ENCODE measurements at regions not wholly inside any gene's neighbourhood (a gene's known extent, or its start where the extent isn't known, plus 50 kb on each side); places are given as distances from the start of the nearest gene placed in this dataset.
"Not testable (repeated sequence)": the region's sequence is repeated elsewhere in the genome, so short reads cannot be mapped to it uniquely, and the experiment has no call there.

DNA sequence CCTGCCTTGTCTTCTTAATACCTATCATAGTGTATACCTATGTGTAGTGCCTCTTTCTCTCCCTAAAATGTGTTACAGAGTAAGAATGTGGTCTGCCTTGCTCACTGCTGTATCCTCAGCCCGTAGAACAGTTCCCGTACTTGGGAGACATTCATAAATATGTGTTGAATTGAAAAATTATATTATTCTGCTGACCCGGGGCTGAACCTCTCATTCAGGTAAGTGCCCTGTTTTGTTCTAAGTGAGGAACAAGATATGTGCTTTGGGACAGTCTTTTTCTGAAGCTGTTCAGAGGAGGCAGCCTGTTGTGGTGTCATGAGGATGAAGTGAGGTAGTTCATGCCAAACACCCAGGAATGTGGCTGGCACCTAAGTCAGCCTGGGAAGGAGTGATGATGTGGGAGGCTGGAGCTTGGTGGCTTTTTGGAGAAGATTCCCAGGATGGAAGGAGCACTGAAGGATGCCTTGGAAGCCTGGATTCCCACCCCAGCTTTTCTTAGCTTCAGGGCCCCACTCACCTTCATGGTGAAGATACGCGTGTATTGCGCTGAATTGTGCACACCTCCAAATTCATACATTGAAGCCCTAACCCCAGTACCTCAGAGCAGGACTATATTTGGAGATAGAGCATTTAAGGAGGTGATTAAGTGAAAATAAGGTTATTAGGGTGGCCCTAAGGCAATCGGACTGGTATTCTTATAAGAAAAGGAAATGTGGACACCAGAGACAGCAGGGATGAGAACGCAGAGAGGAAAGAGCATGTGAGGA, 166.3 kb downstream of the DDX1 start:
- no peak for ATAC-seq
- Histone ChIP-seq H3K27me3 (no peaks in the 10 kb centered on the region), H3K9me3 (no peaks in the 10 kb centered on the region), H3K36me3 (no peaks in the 10 kb centered on the region), H3K4me3 (no peak overlapping the region), H3K27ac (no peak overlapping the region), H3K4me1 (peaks cover 0 to 11% (median 4%) of the 10 kb centered on the region in 4 donors)
- WGBS (ENCODE audit: insufficient coverage, low coverage, low lambda C conversion rate, missing lambda C conversion rate), result 92% methylated on average over 8 of the region's 8 CpGs
- intact Hi-C loops (cut with DNase I), result no loop called here
- no peak for DNase-seq
- TF ChIP-seq, protein P1, sequence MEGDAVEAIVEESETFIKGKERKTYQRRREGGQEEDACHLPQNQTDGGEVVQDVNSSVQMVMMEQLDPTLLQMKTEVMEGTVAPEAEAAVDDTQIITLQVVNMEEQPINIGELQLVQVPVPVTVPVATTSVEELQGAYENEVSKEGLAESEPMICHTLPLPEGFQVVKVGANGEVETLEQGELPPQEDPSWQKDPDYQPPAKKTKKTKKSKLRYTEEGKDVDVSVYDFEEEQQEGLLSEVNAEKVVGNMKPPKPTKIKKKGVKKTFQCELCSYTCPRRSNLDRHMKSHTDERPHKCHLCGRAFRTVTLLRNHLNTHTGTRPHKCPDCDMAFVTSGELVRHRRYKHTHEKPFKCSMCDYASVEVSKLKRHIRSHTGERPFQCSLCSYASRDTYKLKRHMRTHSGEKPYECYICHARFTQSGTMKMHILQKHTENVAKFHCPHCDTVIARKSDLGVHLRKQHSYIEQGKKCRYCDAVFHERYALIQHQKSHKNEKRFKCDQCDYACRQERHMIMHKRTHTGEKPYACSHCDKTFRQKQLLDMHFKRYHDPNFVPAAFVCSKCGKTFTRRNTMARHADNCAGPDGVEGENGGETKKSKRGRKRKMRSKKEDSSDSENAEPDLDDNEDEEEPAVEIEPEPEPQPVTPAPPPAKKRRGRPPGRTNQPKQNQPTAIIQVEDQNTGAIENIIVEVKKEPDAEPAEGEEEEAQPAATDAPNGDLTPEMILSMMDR (IDR thresholded peaks at IDR 0.05), result no peak
- no peak for TF ChIP-seq POLR2A (IDR thresholded peaks at IDR 0.05)

DNA sequence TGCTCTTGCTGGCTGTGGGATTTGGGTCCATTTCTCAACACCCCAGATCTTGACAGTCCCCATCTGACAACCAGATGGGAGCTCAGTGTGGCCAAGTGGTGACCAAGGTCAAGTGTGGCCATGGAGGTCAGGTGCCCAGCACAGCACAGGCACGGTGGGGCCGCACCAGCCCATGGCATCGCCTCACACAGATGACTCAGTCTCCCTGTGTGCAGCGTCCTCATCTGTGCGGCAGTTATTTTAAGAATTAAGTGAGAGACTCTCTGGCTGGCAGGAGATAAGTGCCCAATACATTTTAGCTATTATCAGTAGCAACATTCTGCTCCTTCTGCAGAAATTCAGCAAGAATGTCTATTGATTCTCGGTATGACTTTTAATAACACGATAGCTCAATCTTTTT, 167.2 kb downstream of the DDX1 start:
- Histone ChIP-seq H3K27ac (no peak overlapping the region), H3K36me3 (no peaks in the 10 kb centered on the region), H3K4me1 (peaks cover 0 to 14% (median 4%) of the 10 kb centered on the region in 4 donors), H3K27me3 (no peaks in the 10 kb centered on the region), H3K4me3 (no peak overlapping the region), H3K9me3 (no peaks in the 10 kb centered on the region)
- DNase-seq (no peak), ATAC-seq (no peak)
- WGBS (ENCODE audit: insufficient coverage, low coverage, low lambda C conversion rate, missing lambda C conversion rate), result 95% methylated on average over 7 of the region's 7 CpGs
- no peak for TF ChIP-seq POLR2A (IDR thresholded peaks at IDR 0.05)
- intact Hi-C loops (cut with DNase I), result no loop called here

GRCh38 chr2:15759385-15759784, 167.7 kb downstream of the DDX1 start:
- H3K27ac ChIP-seq, result no peak overlapping the region
- H3K36me3 ChIP-seq, result no peaks in the 10 kb centered on the region
- no peaks in the 10 kb centered on the region for H3K9me3 ChIP-seq
- H3K4me1 ChIP-seq, result peaks cover 0 to 14% (median 4%) of the 10 kb centered on the region in 4 donors
- ATAC-seq (no peak), DNase-seq (no peak)
- intact Hi-C loops (cut with DNase I), result no loop called here
- no peaks in the 10 kb centered on the region for H3K27me3 ChIP-seq
- no peak for TF ChIP-seq POLR2A (IDR thresholded peaks at IDR 0.05)
- TF ChIP-seq, protein P1 (IDR thresholded peaks at IDR 0.05), result no peak
- no peak overlapping the region for H3K4me3 ChIP-seq
- WGBS (ENCODE audit: insufficient coverage, low coverage, low lambda C conversion rate, missing lambda C conversion rate), result 71% methylated on average over 1 of the region's 1 CpG

DNA sequence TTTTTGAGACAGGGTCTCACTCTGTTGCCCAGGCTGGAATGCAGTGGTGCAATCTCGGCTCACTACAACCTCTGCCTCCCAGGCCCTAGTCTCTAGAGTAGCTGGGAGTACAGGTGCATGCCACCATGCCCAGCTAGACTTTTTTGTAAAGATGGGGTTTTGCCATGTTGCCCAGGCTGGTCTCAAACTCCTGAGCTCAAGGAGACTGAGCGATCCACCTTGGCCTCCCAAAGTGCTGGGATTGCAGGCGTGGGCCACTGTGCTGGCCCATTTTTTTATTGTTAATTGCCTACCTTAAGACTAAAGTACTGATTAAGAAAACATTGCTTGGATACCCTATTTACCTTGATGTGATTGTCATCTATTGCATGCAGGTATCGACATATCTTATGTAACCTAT, 168.1 kb downstream of the DDX1 start:
- ATAC-seq; H3K27me3 ChIP-seq; DNase-seq; H3K36me3 ChIP-seq; H3K9me3 ChIP-seq; H3K4me3 ChIP-seq; H3K27ac ChIP-seq; intact Hi-C loops (cut with DNase I): not testable (repeated sequence)
- H3K4me1 ChIP-seq, result peaks cover 0 to 14% (median 4%) of the 10 kb centered on the region in 4 donors
- 39% methylated on average over 4 of the region's 4 CpGs for WGBS (ENCODE audit: insufficient coverage, low coverage, low lambda C conversion rate, missing lambda C conversion rate)

GRCh38 chr2:15760232-15760910, 168.7 kb downstream of the DDX1 start:
- H3K36me3 ChIP-seq, result no peaks in the 10 kb centered on the region
- DNase-seq (no peak), ATAC-seq (no peak)
- intact Hi-C loops (cut with DNase I), result no loop called here
- 37% methylated on average over 4 of the region's 7 CpGs for WGBS (ENCODE audit: insufficient coverage, low coverage, low lambda C conversion rate, missing lambda C conversion rate)
- H3K9me3 ChIP-seq, result no peaks in the 10 kb centered on the region
- H3K4me3 ChIP-seq, result no peak overlapping the region
- peaks cover 0 to 17% (median 6%) of the 10 kb centered on the region in 4 donors for H3K4me1 ChIP-seq
- H3K27ac ChIP-seq, result no peak overlapping the region
- H3K27me3 ChIP-seq, result no peaks in the 10 kb centered on the region
- TF ChIP-seq, protein P1 (IDR thresholded peaks at IDR 0.05), result no peak
- no peak for TF ChIP-seq POLR2A (IDR thresholded peaks at IDR 0.05)

All from right lobe of liver (tissue), 6 donors.